ENCODE measurements at regions not wholly inside any gene's neighbourhood (a gene's known extent, or its start where the extent isn't known, plus 50 kb on each side); places are given as distances from the start of the nearest gene placed in this dataset.

DNA sequence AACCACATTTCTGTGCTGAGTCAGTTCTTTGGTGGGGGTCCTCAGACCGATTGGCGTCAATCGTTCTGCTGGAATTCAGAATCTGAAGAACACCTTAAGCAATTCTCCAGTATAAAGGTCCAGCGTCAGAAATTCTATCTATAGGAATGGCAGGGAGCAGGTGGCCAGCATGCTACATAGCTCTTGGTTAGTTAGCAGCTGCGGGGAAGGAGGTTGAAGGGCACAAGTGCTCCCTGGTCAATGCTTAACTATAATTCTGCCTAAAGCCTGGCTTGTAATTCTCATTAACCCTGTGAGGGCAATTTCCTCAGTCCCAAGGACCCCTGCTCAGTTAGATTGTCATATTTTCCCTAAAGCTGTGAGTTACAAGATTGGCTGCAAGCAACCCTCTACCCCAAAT lies 54.3 kb upstream of the GALNT2 start:
- Histone ChIP-seq H3K9ac (no peak overlapping the region), H4K20me1 (ENCODE audit: insufficient read depth) (no peaks in the 10 kb centered on the region), H3K79me2 (ENCODE audit: insufficient read depth) (no peaks in the 10 kb centered on the region), H3K4me2 (ENCODE audit: unreplicated experiment) (no peak overlapping the region), H3K27ac (no peak overlapping the region), H3K4me3 (no peak overlapping the region), H3K9me2 (ENCODE audit: insufficient read depth) (no peaks in the 10 kb centered on the region), H3K27me3 (replicated peaks; ENCODE audit: insufficient read depth) (0 out of 2 replicates have a peak, but pooled peaks cover 7% of the 10 kb centered on the region), H3K4me1 (ENCODE audit: insufficient read depth) (no peaks in the 10 kb centered on the region), H2AFZ (no peak overlapping the region), H3F3A (ENCODE audit: insufficient read depth) (no peaks in the 10 kb centered on the region), H3K9me3 (ENCODE audit: low read depth) (no peaks in the 10 kb centered on the region), H3K36me3 (ENCODE audit: low read depth) (no peaks in the 10 kb centered on the region)
- 71 to 78% methylated on average over 5 of the region's 5 CpGs for WGBS, 2 experiments (ENCODE audit: low coverage in 1 of 2, low lambda C conversion rate in 2 of 2, missing lambda C conversion rate in 2 of 2)
- no peak for TF ChIP-seq EZH2phosphoT487 (IDR thresholded peaks at IDR 0.05; ENCODE audit: insufficient read depth, low read depth)
- no peak for TF ChIP-seq EZH2 (IDR thresholded peaks at IDR 0.05; ENCODE audit: insufficient read depth, poor library complexity, severe bottlenecking)
- in situ Hi-C loops (cut with MboI): no loop called here
- no peak for DNase-seq

GRCh38 chr1:230016159-230016558 lies 50.9 kb upstream of the GALNT2 start:
- in situ Hi-C loops (cut with MboI): no loop called here
- no peak overlapping the region for H3K4me3 ChIP-seq
- TF ChIP-seq EZH2phosphoT487 (IDR thresholded peaks at IDR 0.05; ENCODE audit: insufficient read depth, low read depth) (no peak), EZH2 (IDR thresholded peaks at IDR 0.05; ENCODE audit: insufficient read depth, poor library complexity, severe bottlenecking) (no peak)
- no peak overlapping the region for H2AFZ ChIP-seq
- no peak overlapping the region for H3K27ac ChIP-seq
- H3K9ac ChIP-seq: no peak overlapping the region
- no peaks in the 10 kb centered on the region for H3K9me3 ChIP-seq (ENCODE audit: low read depth)
- no peaks in the 10 kb centered on the region for H3K79me2 ChIP-seq (ENCODE audit: insufficient read depth)
- H3F3A ChIP-seq (ENCODE audit: insufficient read depth): no peaks in the 10 kb centered on the region
- H3K9me2 ChIP-seq (ENCODE audit: insufficient read depth): no peaks in the 10 kb centered on the region
- H4K20me1 ChIP-seq (ENCODE audit: insufficient read depth): no peaks in the 10 kb centered on the region
- WGBS, 2 experiments (ENCODE audit: low coverage in 1 of 2, low lambda C conversion rate in 2 of 2, missing lambda C conversion rate in 2 of 2): 29 to 38% methylated on average over 5 of the region's 5 CpGs
- no peaks in the 10 kb centered on the region for H3K36me3 ChIP-seq (ENCODE audit: low read depth)
- no peak for DNase-seq
- 0 out of 2 replicates have a peak, but pooled peaks cover 7% of the 10 kb centered on the region for H3K27me3 ChIP-seq (replicated peaks; ENCODE audit: insufficient read depth)
- no peaks in the 10 kb centered on the region for H3K4me1 ChIP-seq (ENCODE audit: insufficient read depth)
- H3K4me2 ChIP-seq (ENCODE audit: unreplicated experiment): no peak overlapping the region

Measured in GM23248 (cell line).